ENCODE measurements at regions not wholly inside any gene's neighbourhood (a gene's known extent, or its start where the extent isn't known, plus 50 kb on each side); places are given as distances from the start of the nearest gene placed in this dataset.

DNA sequence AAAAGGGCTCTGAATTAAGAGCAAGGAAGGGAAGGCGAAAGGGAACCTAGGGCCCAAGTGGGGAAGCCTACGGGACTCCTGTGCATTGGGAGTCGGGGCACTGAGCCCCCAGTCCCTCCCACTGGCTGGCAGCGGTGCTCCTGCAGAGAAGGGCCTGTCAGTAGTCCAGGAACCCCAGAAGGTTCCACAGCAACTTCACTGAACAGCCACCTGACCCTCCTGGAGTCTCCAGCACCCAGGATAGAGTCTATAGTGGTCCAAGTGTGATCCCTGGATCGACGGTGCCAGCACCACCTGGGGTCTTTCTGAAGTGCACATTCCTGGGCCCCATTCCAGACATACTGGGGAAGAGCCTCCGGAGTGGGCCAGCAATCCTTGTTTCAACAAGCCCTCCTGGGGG, 100.0 kb upstream of the B3GAT1 start:
- Mint-ChIP-seq H3K9me3 (no peaks in the 10 kb centered on the region), H3K4me1 (no peaks in the 10 kb centered on the region), H3K4me3 (no peak overlapping the region), H3K27ac (no peak overlapping the region), H3K36me3 (no peaks in the 10 kb centered on the region), H3K27me3 (peaks cover 0 to 17% (median 4%) of the 10 kb centered on the region in 5 donors)
- Histone ChIP-seq H3K9me3 (ENCODE audit: control insufficient read depth in 2 of 3, low read length in 3 of 3) (no peaks in the 10 kb centered on the region), H3K27me3 (ENCODE audit: control insufficient read depth in 2 of 2, insufficient read depth in 2 of 2, low read length in 2 of 2) (no peaks in the 10 kb centered on the region), H3K4me1 (ENCODE audit: control insufficient read depth in 2 of 2, insufficient read depth in 2 of 2, low read length in 2 of 2) (no peaks in the 10 kb centered on the region), H3K4me3 (ENCODE audit: low read length) (no peak overlapping the region), H3K36me3 (ENCODE audit: control insufficient read depth in 2 of 3, insufficient read depth in 3 of 3, low read length in 3 of 3) (no peaks in the 10 kb centered on the region), H3K27ac (ENCODE audit: low read depth, low read length) (no peak overlapping the region)
- ATAC-seq (no peak), DNase-seq (no peak)
- CTCF ChIA-PET: no interaction called here
- intact Hi-C loops (cut with micrococcal nuclease): no loop called here
- POLR2A ChIA-PET: no interaction called here

DNA sequence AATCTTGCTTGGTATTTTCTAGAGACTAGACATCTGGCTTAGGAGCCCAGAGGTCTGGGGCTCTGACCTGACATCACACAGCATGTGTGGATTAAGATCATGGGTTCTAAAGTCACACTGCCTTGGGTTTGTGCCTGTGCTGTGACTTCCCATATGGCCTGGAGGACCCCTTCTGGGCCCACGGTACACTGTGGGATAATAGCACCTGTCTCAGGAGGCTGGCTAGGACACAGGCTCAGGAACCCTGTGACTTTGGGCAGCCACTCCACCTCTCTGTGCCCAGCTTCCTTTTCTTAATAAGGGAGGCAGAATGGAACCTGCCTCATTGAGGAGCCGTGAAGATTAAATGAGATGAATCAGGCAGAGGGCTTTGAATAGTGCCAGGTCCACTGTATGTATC, 99.2 kb upstream of the B3GAT1 start:
- H3K36me3 Mint-ChIP-seq: no peaks in the 10 kb centered on the region
- Histone ChIP-seq H3K4me1 (ENCODE audit: control insufficient read depth in 2 of 2, insufficient read depth in 2 of 2, low read length in 2 of 2) (no peaks in the 10 kb centered on the region), H3K9me3 (ENCODE audit: control insufficient read depth in 2 of 3, low read length in 3 of 3) (no peaks in the 10 kb centered on the region), H3K36me3 (ENCODE audit: control insufficient read depth in 2 of 3, insufficient read depth in 3 of 3, low read length in 3 of 3) (no peaks in the 10 kb centered on the region), H3K4me3 (ENCODE audit: low read length) (no peak overlapping the region), H3K27me3 (ENCODE audit: control insufficient read depth in 2 of 2, insufficient read depth in 2 of 2, low read length in 2 of 2) (no peaks in the 10 kb centered on the region), H3K27ac (ENCODE audit: low read depth, low read length) (no peak overlapping the region)
- H3K27ac Mint-ChIP-seq: no peak overlapping the region
- intact Hi-C loops (cut with micrococcal nuclease): no loop called here
- H3K4me1 Mint-ChIP-seq: no peaks in the 10 kb centered on the region
- peaks cover 0 to 12% (median 4%) of the 10 kb centered on the region in 5 donors for H3K27me3 Mint-ChIP-seq
- H3K9me3 Mint-ChIP-seq: no peaks in the 10 kb centered on the region
- H3K4me3 Mint-ChIP-seq: no peak overlapping the region
- ChIA-PET CTCF (no interaction called here), POLR2A (no interaction called here)
- no peak for DNase-seq
- no peak for ATAC-seq

DNA sequence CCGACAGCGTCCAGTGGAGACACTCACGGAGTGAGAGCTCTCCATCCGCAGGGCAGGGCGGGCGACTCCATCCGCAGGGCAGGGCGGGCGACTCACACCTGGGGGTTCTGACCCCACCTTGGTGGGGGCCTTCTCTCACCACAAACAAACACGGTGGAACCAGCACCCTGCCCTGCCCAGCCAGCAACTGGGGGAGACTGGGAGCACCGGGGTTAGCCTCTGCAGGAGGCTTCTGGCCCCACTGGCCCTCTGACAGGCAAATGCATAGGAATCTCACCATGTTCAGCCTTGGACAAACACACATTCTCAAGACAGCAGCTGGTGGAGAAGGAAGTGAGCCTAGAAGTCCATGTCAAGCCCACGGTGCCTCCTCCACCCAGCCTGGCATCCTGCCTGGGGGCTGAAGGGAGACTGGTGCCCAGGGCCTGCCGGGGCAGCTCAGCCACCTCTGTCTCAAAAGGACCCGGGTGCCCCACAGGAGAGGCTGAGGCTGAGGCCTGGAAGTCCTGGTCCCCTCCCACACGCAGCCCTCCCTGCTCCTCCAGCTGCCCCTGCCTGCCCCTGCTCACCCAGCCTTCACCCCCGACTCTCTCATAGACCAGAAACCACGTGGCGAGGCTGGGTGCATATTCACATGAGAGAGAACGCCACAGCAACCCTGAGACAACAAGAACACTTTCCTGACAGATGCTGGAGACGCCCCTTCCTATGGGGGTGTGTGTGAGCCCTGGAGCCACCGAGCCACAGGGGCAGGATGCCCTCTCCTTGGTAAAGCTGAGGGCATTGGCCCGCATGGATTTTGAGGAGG, 98.4 kb upstream of the B3GAT1 start:
- H3K27me3 Mint-ChIP-seq: peaks cover 0 to 9% (median 3%) of the 10 kb centered on the region in 5 donors
- POLR2A ChIA-PET: no interaction called here
- CTCF ChIA-PET: no interaction called here
- H3K27ac ChIP-seq (ENCODE audit: low read depth, low read length): no peak overlapping the region
- DNase-seq (no peak), ATAC-seq (no peak)
- H3K27me3 ChIP-seq (ENCODE audit: control insufficient read depth in 2 of 2, insufficient read depth in 2 of 2, low read length in 2 of 2): no peaks in the 10 kb centered on the region
- no peak overlapping the region for H3K27ac Mint-ChIP-seq
- no peaks in the 10 kb centered on the region for H3K4me1 ChIP-seq (ENCODE audit: control insufficient read depth in 2 of 2, insufficient read depth in 2 of 2, low read length in 2 of 2)
- no peaks in the 10 kb centered on the region for H3K9me3 Mint-ChIP-seq
- no peak overlapping the region for H3K4me3 Mint-ChIP-seq
- no peaks in the 10 kb centered on the region for H3K36me3 Mint-ChIP-seq
- H3K9me3 ChIP-seq (ENCODE audit: control insufficient read depth in 2 of 3, low read length in 3 of 3): no peaks in the 10 kb centered on the region
- H3K4me3 ChIP-seq (ENCODE audit: low read length): no peak overlapping the region
- H3K36me3 ChIP-seq (ENCODE audit: control insufficient read depth in 2 of 3, insufficient read depth in 3 of 3, low read length in 3 of 3): no peaks in the 10 kb centered on the region
- intact Hi-C loops (cut with micrococcal nuclease): no loop called here
- no peaks in the 10 kb centered on the region for H3K4me1 Mint-ChIP-seq

DNA sequence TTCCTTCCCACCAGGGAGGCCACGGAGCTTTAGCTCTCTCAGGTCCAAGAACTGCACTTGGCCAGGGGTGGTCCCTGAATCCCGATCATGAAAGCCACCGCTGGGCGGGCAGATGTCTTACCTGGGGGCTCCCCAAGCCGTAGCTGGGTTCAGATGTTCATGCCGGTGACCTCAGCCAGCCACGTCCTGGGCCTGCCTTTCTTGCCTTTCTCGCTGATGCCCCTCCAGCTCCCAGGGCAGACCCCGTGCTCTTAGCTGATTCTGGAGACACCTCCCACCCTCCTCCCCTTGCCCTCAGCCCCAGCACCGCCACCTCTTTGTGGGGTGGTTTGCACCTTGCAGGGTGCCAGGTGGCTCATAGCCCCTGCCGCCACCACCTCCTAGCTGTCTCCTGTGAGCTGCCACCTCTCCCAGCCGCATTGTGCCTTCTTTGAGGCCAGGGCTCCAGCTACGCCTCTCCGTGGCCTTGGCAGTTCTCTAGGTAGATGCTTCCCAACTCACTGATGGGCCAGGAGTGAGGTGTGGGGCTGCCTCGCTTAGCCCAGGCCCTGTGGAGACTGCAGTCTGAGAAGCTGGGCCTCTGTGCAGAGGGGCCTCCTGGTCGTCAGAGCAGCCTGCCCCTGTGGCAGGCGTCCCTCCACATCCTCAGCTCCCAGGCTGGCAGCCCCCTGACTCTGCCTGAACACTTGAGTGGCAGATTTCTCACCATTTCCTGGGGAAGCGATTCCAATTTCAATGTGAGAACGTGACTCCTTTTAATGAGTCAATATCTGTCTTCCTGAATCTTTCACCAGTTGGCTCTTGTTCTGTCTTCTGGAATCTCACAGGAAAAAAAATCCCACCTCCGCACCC, 97.6 kb upstream of the B3GAT1 start:
- H3K27me3 ChIP-seq (ENCODE audit: control insufficient read depth in 2 of 2, insufficient read depth in 2 of 2, low read length in 2 of 2): no peaks in the 10 kb centered on the region
- ChIA-PET POLR2A (no interaction called here), CTCF (no interaction called here)
- H3K4me3 Mint-ChIP-seq: no peak overlapping the region
- no peaks in the 10 kb centered on the region for H3K36me3 Mint-ChIP-seq
- no peak overlapping the region for H3K27ac ChIP-seq (ENCODE audit: low read depth, low read length)
- no peaks in the 10 kb centered on the region for H3K4me1 ChIP-seq (ENCODE audit: control insufficient read depth in 2 of 2, insufficient read depth in 2 of 2, low read length in 2 of 2)
- no peaks in the 10 kb centered on the region for H3K36me3 ChIP-seq (ENCODE audit: control insufficient read depth in 2 of 3, insufficient read depth in 3 of 3, low read length in 3 of 3)
- H3K4me3 ChIP-seq (ENCODE audit: low read length): no peak overlapping the region
- no peak for ATAC-seq
- no peaks in the 10 kb centered on the region for H3K4me1 Mint-ChIP-seq
- H3K9me3 ChIP-seq (ENCODE audit: control insufficient read depth in 2 of 3, low read length in 3 of 3): no peaks in the 10 kb centered on the region
- intact Hi-C loops (cut with micrococcal nuclease): no loop called here
- peaks cover 0 to 12% (median 2%) of the 10 kb centered on the region in 5 donors for H3K27me3 Mint-ChIP-seq
- no peaks in the 10 kb centered on the region for H3K9me3 Mint-ChIP-seq
- DNase-seq: no peak
- no peak overlapping the region for H3K27ac Mint-ChIP-seq

DNA sequence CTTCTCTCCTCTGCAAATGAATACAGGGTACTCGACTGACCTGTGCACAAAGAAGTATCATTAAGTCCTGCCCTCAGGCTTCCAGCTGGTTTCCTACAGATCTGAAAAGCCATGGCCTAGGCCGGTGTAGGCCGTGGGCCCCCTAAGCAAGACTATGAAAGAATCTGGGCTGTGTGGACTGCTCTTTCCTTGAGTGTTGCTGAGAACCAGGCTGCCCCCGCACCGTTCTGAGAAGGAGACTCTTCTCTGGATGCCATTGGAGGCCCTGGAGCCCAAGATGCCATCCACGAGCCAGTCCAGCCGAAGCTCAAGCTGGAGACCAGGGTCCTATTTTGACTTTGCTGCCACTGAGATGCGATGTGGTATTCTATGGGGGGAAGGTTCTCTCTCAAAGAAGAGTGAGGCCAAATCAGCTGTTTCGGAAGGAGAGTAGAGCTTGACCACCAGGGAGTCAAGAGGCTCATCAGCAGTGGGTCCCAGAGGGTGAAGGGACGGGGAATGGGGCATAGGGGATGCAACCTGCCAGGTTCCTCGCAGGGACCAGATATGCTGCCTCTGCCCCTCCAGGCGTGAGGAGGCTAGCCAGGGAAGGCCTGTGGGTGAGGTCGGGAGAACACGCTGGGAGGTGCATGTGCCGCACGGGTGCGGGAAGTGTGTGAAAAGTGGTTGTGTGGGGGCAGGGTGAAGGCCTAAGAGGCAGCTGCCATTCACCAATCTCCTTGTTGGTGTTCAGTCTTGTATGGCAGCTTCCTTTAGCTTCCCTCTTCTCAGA, 96.4 kb upstream of the B3GAT1 start:
- Histone ChIP-seq H3K9me3 (ENCODE audit: control insufficient read depth in 2 of 3, low read length in 3 of 3) (no peaks in the 10 kb centered on the region), H3K27me3 (ENCODE audit: control insufficient read depth in 2 of 2, insufficient read depth in 2 of 2, low read length in 2 of 2) (no peaks in the 10 kb centered on the region), H3K4me3 (ENCODE audit: low read length) (no peak overlapping the region), H3K36me3 (ENCODE audit: control insufficient read depth in 2 of 3, insufficient read depth in 3 of 3, low read length in 3 of 3) (no peaks in the 10 kb centered on the region), H3K4me1 (ENCODE audit: control insufficient read depth in 2 of 2, insufficient read depth in 2 of 2, low read length in 2 of 2) (no peaks in the 10 kb centered on the region), H3K27ac (ENCODE audit: low read depth, low read length) (no peak overlapping the region)
- H3K4me1 Mint-ChIP-seq: no peaks in the 10 kb centered on the region
- H3K4me3 Mint-ChIP-seq: no peak overlapping the region
- no peak for ATAC-seq
- H3K27ac Mint-ChIP-seq: no peak overlapping the region
- ChIA-PET POLR2A (no interaction called here), CTCF (no interaction called here)
- peaks cover 0 to 12% (median 4%) of the 10 kb centered on the region in 5 donors for H3K27me3 Mint-ChIP-seq
- intact Hi-C loops (cut with micrococcal nuclease): no loop called here
- no peaks in the 10 kb centered on the region for H3K36me3 Mint-ChIP-seq
- no peak for DNase-seq
- no peaks in the 10 kb centered on the region for H3K9me3 Mint-ChIP-seq

DNA sequence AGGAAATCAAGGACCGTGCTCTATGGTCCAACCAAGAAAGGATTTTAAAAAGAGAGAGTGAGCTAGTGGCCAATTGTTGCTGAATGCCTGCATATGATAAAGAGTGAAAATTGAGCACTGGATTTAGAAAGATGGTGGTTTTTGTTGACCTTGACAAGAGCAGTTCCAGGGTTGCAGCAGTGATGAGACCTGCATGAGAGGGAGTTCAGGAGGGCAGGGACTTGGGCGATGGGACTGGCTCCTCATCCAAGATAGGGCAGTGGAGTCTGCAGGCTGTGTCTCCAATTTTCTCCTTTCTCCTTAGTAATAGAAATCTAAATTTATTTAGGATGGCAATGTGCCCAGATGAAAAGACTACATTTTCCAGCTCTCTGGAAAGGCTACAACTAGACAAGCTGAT, 94.0 kb upstream of the B3GAT1 start:
- no peak for ATAC-seq
- Histone ChIP-seq H3K9me3 (ENCODE audit: control insufficient read depth in 2 of 3, low read length in 3 of 3) (no peaks in the 10 kb centered on the region), H3K4me1 (ENCODE audit: control insufficient read depth in 2 of 2, insufficient read depth in 2 of 2, low read length in 2 of 2) (no peaks in the 10 kb centered on the region), H3K27ac (ENCODE audit: low read depth, low read length) (no peak overlapping the region), H3K4me3 (ENCODE audit: low read length) (no peak overlapping the region), H3K36me3 (ENCODE audit: control insufficient read depth in 2 of 3, insufficient read depth in 3 of 3, low read length in 3 of 3) (no peaks in the 10 kb centered on the region), H3K27me3 (ENCODE audit: control insufficient read depth in 2 of 2, insufficient read depth in 2 of 2, low read length in 2 of 2) (no peaks in the 10 kb centered on the region)
- no peaks in the 10 kb centered on the region for H3K36me3 Mint-ChIP-seq
- H3K27me3 Mint-ChIP-seq: peaks cover 2 to 13% (median 4%) of the 10 kb centered on the region in 5 donors
- H3K27ac Mint-ChIP-seq: no peak overlapping the region
- DNase-seq: no peak
- H3K4me3 Mint-ChIP-seq: no peak overlapping the region
- H3K9me3 Mint-ChIP-seq: no peaks in the 10 kb centered on the region
- H3K4me1 Mint-ChIP-seq: no peaks in the 10 kb centered on the region
- intact Hi-C loops (cut with micrococcal nuclease): no loop called here
- ChIA-PET POLR2A (no interaction called here), CTCF (no interaction called here)

Data from naive thymus-derived CD4-positive, alpha-beta T cell (primary cell).